GM18511 (cell line): ENCODE measurements at regions not wholly inside any gene's neighbourhood (a gene's known extent, or its start where the extent isn't known, plus 50 kb on each side); places are given as distances from the start of the nearest gene placed in this dataset.

Source experiments
- ATAC-seq: cut with Tn5 transposase; IDR thresholded peaks from one replicate; pipeline ENCODE4 v1.9.1; 2021; ENCODE audit warnings: mild to moderate bottlenecking, moderate library complexity; ENCODE audit not compliant: unreplicated experiment

DNA sequence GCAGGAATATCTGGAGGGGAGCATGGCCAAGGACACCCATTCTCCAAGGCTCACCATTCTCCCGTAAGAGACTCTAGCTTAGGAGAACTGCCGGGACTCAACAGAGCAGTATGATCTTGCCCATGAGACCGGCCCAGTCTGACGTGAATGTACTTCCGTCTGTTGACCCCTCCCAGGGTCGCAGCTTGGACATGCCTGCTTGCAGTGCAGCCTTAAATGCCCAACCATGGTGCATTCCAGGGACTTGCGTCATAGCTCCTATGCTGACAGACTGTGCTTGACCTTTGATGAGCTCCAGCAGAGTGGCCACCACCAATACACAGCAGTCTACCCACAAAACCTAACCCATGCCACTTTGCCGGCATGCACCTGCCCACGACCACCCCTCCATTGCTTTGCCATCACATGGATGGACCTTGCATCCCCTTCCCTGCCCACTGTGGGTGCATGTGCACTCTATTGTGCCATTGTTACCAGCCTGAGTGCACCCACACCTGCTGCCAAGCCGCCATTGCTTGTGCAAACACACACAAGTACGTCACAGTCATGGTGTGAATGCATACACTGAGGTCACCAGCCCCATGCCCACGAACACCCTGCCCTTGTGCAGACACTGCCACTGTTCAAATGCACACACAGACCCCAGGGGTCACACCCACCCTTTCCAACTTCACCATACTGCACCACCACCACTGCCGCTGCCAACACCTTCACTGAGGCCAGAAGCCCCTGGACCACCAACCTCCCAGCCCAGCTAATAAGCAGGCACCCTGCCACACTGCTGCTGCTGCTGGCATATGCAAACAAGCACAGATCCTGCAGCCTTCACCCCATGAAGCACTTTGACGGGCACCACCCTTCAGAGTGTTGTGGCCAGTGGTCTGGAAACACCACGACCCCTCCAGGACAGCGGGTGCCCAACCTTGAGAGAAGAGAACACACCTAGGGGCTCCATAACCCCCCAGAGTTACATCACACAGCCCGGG, 1141.3 kb downstream of the BRINP3 start:
- no peak for ATAC-seq

DNA sequence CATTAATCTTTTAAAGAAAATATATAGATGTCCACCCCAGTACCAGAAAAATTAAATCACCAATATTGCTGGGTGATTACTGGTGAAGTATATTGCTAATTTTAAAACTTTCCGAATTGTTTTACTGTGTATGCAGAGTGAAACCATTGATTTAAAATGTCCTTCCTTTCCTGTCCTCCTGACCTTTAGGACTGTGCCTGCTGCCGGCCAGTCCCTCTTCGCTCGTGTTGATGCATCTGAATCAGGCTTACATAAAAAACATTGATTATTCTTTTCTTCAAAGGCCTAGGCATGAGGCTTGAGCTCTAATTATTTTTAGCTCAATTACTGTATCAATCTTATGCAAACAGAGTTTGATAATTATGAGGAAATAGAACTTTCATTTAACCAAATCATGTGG, 1128.1 kb downstream of the BRINP3 start:
- no peak for ATAC-seq

DNA sequence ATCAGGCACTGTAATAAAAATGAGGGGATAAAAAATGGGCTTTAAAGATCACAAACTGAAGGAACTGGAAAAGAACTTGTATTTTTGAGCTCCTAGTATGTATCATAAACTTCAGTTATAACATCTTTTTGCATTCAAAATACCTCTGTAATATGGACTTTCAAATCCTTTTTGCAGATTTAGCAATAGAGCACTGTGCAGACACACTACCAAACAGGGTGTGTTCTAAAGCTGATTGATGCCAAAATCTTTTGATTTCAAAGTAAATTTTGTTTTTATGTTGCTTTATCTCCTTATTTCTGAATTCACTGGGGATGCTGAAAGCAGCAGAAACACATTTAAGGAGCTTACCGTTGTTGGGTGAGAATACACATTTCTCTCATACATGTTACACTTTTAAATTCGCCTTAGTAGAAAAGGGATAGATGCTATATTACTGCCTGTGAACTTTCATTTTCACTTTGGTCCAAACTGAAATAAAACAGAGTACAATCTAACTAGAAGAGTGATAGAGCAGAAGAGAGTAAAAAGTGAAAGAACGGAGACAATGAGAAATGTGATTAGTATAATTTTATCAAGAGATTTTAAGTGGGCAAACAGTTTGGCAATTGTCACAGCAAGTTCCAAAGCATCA, 1126.6 kb downstream of the BRINP3 start:
- ATAC-seq, result no peak

DNA sequence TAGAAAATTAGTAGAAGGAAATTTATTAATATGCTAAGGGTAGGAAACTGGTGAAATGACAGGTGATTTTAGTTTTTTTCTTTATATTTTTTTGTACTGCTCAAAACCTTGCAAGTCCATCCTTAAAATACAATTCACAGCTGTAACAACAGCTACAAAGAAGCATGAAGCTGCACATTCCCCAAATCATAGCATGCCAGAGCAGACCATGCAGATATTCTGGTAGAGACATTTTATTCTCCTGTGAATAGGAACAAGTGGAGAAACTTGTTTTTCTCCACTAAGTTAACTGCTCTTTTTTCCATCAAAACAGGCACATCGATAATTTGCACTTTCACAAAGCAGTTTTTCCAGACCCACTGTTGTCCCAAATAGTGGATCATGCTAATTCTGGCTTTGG, 1125.7 kb downstream of the BRINP3 start:
- no peak for ATAC-seq

DNA sequence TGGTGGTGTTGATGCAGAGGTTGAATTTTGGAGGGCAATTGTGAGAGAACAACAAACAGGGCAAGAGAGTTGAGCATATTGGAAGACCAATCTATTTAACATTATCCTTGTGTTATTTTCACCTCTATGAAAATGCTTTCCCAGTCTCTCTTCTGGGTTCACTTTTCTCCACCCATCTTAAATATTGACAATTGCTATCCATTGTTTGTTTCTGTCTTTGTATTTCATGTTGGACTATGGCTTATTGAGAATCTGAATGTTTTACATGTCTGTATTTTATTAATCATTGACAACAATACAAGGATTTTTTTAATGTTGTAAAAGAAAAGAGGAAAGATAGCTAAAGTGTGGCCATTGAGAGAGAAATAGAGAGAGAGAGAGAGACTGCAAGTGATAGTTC, 1121.5 kb downstream of the BRINP3 start:
- ATAC-seq, result no peak

DNA sequence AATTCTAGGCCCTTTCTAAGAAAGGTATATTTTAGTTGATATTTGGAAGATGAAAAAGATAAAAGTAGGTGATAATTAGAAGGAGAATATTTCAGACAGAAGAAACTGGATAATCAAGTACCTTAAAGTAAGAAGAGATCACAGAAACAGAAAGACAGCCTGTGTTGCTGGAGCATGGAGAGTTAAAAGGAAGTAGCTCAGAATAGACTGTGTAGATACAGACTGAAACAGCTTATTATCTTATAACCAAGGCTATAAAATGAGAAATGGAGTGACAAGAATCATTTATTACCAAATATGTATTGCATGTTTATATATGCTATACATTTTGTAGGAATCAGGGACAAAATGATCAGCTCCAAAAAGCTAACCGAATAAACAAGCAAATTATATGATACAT, 1120.3 kb downstream of the BRINP3 start:
- no peak for ATAC-seq

DNA sequence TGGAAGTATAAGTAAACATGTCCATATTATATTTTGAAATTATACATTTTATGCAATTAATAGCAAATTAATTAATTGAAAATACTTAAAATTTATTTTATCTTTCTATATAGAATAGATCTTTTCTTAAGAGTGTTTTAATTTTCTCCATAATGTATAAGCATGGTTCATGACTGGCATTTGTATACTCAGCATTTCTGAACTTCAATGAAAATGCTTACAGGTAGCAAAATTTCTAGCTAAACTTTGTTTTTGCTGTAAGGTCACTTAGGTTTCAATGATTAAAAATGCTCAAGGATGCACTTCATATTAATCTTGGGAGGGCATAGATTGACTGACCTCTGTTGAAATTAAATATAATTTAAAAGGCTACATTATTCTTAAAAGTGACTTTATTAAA, 1108.1 kb downstream of the BRINP3 start:
- no peak for ATAC-seq

DNA sequence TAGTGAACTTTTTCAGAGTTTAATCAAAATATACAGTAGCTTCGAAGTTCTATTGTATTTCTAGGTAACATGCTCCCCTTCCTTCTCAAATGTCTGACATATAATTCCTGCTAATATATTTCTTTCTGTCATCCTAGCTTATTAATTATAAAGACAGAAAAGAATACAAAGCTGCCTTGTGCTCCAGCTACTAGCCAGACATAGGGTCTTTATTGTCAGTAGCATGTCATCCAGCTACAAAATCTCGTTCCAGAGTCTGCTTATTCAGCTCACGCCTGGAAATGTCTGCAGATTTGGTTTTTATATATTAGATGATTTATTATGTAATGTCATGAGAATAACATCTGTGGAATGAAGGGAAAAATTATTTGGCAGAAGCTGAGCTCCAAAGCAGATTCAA, 1102.8 kb downstream of the BRINP3 start:
- ATAC-seq, result no peak

DNA sequence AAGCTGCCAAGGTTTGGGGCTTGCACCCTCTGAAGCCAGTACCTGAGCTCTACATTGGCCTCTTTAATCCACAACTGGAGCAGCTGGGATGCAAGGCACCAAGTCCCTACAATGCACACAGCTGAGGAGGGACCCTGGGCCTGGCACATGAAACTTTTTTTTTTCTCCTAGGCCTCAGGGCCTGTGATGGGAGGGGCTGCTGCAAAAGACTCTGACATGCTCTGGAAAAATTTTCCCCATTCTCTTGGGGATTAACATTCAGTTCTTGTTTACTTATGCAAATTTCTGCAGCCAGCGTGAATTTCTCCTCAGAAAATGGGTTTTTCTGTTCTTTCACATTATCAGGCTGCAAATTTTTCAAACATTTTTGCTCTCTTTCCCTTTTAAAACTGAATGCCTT, 1072.2 kb downstream of the BRINP3 start:
- ATAC-seq, result no peak

DNA sequence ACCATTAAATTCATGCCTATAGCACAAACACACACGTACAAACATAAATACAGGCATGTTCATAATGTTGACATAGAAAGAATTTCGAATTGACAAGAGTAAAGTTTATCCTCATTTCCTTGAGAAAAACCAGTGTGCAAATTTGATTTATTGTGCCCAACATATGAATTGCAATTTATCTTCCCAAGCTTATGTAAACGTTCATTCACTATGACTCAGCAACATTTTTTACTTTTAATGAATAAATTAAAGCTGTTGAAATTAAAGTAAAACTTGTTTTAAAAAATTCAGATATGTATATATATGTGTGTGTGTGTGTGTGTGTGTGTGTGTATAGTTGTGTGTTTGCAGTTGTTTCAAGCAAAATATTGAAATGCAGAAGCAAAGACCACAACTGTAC, 1067.9 kb downstream of the BRINP3 start:
- ATAC-seq, result no peak

DNA sequence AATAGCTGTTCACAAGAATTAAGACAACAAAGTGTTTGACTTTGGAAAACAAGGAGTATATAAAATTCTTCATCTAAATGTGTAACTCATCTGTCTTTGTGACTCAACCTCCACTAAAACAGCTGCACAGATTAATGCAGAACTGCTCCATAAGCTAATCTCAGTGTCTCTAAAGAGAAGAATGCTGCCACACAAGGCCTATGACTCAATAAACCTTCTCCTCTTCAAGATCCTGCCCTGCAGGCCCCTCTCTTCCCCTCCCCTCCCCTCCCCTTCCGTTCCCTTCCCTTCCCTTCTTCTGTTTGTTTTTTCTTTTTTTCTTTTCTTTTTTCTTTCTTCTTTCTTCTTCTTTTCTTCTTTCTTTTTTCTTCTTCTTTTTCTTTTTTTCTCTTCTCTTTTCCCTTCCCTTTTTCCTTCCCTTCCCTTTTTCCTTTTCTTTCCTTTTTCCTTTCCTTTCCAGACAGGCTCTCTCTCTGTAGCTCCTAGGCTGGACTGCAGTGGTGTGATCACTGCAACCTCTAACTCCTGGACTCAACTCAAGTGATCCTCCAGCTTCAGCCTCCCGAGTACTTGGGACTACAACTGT, 1052.8 kb downstream of the BRINP3 start:
- no peak for ATAC-seq

DNA sequence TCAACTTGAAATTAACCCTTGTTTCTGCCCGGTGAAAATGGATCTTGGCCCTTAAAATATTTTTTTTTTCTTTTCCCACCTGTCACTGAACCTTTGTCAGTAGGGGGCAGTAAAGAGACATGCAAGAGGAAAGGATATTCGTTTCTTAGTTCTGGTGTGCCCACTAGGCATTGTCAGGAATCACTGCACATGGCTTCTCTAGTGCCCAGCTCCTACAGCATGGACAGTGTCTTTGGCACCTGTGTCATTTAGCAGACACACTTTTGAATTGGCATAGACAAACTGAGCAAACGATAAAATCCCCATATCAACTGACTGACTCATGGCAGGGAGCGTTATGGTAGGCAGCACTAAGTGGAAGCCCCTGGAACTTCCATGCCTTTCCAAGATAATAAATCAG, 1048.1 kb downstream of the BRINP3 start:
- ATAC-seq, result no peak

DNA sequence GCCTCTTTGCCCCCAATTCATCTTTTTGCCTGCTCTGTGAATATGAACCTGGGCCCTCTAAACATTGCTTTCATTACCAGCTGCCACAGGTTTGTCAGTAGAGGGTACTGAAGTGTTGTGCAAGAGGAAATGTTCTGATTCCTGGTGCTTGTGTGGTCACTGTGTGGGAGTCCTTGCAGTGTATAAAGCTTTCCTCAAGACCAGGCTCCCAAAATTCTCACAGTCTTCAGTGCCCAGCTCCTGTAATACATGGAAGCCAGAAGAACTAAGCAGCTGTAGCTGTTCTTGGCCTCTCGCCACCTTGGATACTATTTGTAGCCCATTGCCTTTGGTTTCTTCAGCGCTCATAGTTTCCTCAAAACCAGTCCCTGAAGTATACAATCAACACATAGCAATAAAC, 1046.2 kb downstream of the BRINP3 start:
- ATAC-seq, result no peak

DNA sequence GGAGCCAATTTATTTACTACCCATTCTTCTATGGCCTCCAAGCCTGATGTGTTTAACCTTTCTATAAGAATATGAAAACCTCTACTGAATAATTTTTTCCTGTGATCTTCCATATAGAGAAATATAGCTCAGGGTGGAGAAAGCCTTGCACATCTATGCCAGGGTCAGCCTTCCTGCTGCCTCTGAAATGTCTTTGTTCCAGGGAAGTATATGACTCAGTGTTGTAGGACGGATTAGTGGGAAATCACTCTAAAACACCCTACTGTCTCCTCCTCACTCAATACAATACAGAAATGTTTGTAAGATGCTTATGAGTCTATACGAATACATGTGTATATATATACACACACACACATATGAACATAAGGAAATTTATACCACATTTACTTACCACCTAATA, 1044.9 kb downstream of the BRINP3 start:
- ATAC-seq, result no peak

DNA sequence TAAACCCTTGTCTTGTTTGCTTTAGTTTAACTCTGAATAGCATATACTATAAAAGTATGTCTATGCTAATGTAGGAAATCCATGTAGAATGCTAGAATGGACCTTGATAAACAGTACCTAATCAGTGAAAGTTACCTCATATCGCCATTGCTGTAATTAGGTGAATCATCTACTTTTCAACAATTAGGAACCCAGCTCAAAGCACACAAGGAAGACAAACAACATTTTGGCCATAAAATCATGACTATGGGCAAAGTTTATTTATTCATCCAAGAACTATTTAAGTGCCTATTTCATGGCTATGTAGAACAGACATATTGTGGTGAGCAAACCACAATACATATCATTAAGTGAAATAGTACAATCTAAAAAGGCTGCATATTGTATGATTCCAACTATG, 1043.2 kb downstream of the BRINP3 start:
- ATAC-seq, result no peak

DNA sequence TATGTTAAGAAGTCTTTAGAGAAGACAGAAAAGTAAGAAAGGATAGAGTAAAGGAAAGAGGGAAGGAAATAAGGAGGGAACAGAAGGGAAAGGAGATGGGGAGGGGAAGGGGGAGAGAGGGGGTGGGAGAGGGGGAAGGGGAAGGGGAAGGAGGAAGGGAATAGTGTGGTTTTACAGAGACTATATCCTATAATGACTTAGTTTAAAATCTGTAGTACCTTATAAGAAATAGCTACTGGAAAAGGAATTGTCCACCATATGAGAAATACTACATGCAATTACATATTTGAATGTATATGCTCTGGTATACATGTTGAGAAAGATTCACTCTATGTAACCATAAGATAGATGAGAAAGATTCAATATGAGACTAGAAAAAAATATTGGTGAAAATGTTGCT, 1042.3 kb downstream of the BRINP3 start:
- no peak for ATAC-seq

DNA sequence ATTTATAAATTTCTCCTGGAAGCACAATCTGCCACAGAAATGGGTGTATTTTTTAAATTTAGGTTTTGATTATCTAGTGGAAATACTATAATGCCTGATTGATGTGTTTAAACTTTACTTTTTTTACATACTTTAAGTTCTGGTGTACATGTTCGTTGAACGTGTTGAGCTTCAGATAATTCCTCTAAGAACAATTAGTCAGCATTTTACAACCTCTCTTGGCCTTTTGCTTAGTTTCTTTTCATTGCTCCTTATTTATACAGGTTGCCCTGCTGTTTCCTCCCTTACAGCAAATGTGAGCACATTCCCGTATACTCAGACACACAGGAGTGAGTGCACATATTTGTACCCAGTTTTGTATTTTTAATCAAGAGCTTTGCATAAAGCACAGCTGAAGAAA, 1038.9 kb downstream of the BRINP3 start:
- ATAC-seq, result no peak

DNA sequence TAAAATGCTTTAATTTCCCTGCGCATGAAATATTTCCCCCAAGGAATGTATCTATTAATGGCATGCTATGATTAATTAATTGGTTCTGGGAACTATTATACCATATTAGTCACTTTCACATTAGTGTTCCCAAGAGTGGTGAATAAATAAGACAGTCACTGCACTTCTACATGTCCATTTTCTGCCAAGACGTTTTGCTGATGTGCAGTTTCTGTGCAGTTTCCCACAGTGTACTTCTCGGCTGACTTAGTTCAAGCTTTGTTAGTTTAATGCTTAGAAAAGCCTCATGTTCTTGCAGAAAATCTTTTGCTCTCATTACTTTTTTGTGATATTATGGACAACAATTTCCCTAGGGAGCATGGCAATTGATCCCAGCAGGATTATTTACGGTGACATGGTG, 1014.5 kb downstream of the BRINP3 start:
- no peak for ATAC-seq

DNA sequence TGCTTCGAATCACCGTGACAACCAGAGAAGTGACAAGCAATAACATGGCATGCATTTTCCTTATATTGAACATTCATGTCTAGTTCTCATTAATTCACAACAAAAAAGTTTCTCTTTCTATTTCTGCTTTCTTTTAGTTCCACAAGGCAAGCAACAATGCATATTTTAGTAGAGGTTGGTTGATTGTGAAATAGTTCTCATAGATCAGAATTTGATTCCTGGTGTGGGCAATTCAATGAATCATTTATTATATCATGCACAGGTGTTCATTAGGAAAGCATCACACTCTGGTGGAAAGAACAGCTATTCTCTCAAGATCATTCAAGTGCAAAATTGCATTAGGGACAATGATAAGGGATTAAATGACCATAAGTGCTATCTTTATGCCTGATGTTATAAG, 980.9 kb downstream of the BRINP3 start:
- no peak for ATAC-seq

DNA sequence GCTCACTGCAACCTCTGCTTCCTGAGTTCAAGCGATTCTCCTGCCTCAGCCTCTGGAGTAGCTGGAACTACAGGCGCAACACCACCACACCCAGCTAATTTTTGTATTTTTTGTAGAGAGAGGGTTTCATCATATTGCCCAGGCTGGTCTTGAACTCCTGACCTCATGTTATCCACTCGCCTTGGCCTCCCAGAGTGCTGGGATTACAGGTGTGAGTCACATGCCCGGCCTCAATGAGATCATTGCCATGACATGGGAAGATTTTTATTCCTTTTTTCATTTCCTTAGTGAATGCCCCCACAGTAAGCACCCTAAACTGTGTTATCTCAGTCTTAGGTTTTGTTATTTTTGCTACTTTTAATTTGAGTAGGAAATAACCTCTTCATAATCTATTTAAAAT, 977.9 kb downstream of the BRINP3 start:
- ATAC-seq, result no peak

DNA sequence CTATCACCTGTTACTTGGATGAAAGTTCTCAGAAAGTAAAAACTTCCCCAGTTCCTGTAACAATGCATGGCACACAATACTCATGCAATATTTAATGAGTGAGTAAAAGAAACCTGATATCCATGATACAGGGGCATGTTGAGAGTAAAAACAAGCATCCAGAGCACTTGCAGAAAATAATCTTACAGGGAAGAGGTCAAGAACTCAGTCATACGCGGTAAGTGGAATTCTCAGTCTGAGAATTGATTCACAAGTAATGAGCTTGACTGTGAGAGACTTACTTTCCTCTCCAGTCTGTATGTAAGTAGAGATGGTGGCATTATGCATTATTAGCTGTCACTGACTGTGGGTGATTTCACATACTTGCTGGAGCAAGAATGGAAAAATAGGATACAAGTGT, 976.9 kb downstream of the BRINP3 start:
- ATAC-seq, result no peak

DNA sequence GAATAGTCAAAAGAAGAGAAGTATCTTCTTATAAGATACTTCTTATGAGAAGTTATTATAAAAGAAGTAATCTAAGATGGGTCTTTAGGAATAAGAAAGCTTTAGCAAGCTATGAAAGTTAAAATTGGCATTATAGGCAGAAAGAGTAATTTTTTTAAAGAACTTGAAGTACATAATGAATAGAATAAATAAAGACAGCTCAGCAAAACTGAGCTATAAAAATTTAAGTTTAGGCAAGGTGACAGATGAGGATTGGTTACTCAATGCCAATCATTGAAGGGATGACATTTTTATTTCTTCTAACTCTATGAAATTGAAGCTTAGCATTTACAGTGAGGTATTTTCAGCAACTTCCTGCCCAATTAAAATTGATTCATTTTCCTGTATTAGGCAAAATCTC, 966.8 kb downstream of the BRINP3 start:
- no peak for ATAC-seq
